ENCODE measurements at regions not wholly inside any gene's neighbourhood (a gene's known extent, or its start where the extent isn't known, plus 50 kb on each side); places are given as distances from the start of the nearest gene placed in this dataset.

- no peaks in the 10 kb centered on the region for H3K4me1 ChIP-seq (ENCODE audit: control insufficient read depth in 2 of 3, insufficient read depth in 2 of 3, low read depth in 1 of 3, low read length in 3 of 3)
- H3K27me3 ChIP-seq (ENCODE audit: control insufficient read depth, insufficient read depth, low read length), result no peaks in the 10 kb centered on the region
- no peak overlapping the region for H3K9ac ChIP-seq (ENCODE audit: low read length in 3 of 3)
- H3K4me3 ChIP-seq (ENCODE audit: low read length in 3 of 3), result no peak overlapping the region
- no peak for TF ChIP-seq CTCF (IDR thresholded peaks at IDR 0.05; ENCODE audit: borderline replicate concordance, extremely low read depth, insufficient read depth)
- no peak overlapping the region for H3K27ac ChIP-seq (ENCODE audit: low read depth in 2 of 2, low read length in 2 of 2)
- intact Hi-C loops (cut with DNase I), result no loop called here
- no peak for DNase-seq
- no peaks in the 10 kb centered on the region for H3K36me3 ChIP-seq (ENCODE audit: control insufficient read depth in 2 of 3, insufficient read depth in 3 of 3, low read length in 3 of 3)
- no peak for FAIRE-seq
- no peaks in the 10 kb centered on the region for H3K9me3 ChIP-seq (ENCODE audit: control insufficient read depth in 2 of 3, insufficient read depth in 1 of 3, low read length in 3 of 3)
These were observed 1027.3 kb downstream of the KCNT2 start for GRCh38 chr1:195580988-195581387.

GRCh38 chr1:195577748-195578147, 1030.5 kb downstream of the KCNT2 start:
- H3K4me1 ChIP-seq (ENCODE audit: control insufficient read depth in 2 of 3, insufficient read depth in 2 of 3, low read depth in 1 of 3, low read length in 3 of 3), result no peaks in the 10 kb centered on the region
- no peaks in the 10 kb centered on the region for H3K36me3 ChIP-seq (ENCODE audit: control insufficient read depth in 2 of 3, insufficient read depth in 3 of 3, low read length in 3 of 3)
- no peaks in the 10 kb centered on the region for H3K9me3 ChIP-seq (ENCODE audit: control insufficient read depth in 2 of 3, insufficient read depth in 1 of 3, low read length in 3 of 3)
- TF ChIP-seq CTCF (IDR thresholded peaks at IDR 0.05; ENCODE audit: borderline replicate concordance, extremely low read depth, insufficient read depth), result no peak
- DNase-seq (no peak), FAIRE-seq (no peak)
- H3K4me3 ChIP-seq (ENCODE audit: low read length in 3 of 3), result no peak overlapping the region
- no peak overlapping the region for H3K9ac ChIP-seq (ENCODE audit: low read length in 3 of 3)
- no peaks in the 10 kb centered on the region for H3K27me3 ChIP-seq (ENCODE audit: control insufficient read depth, insufficient read depth, low read length)
- no peak overlapping the region for H3K27ac ChIP-seq (ENCODE audit: low read depth in 2 of 2, low read length in 2 of 2)
- intact Hi-C loops (cut with DNase I), result no loop called here

GRCh38 chr1:195576641-195577040, 1031.6 kb downstream of the KCNT2 start:
- intact Hi-C loops (cut with DNase I), result no loop called here
- no peak for FAIRE-seq

More at GRCh38 chr1:195576641-195577040, 1031.6 kb downstream of the KCNT2 start:
- no peaks in the 10 kb centered on the region for H3K4me1 ChIP-seq (ENCODE audit: control insufficient read depth in 2 of 3, insufficient read depth in 2 of 3, low read depth in 1 of 3, low read length in 3 of 3)
- no peaks in the 10 kb centered on the region for H3K36me3 ChIP-seq (ENCODE audit: control insufficient read depth in 2 of 3, insufficient read depth in 3 of 3, low read length in 3 of 3)
- no peak overlapping the region for H3K9ac ChIP-seq (ENCODE audit: low read length in 3 of 3)
- H3K27ac ChIP-seq (ENCODE audit: low read depth in 2 of 2, low read length in 2 of 2), result no peak overlapping the region
- TF ChIP-seq CTCF (IDR thresholded peaks at IDR 0.05; ENCODE audit: borderline replicate concordance, extremely low read depth, insufficient read depth), result no peak
- no peak for DNase-seq
- H3K27me3 ChIP-seq (ENCODE audit: control insufficient read depth, insufficient read depth, low read length), result no peaks in the 10 kb centered on the region
- H3K9me3 ChIP-seq (ENCODE audit: control insufficient read depth in 2 of 3, insufficient read depth in 1 of 3, low read length in 3 of 3), result no peaks in the 10 kb centered on the region
- no peak overlapping the region for H3K4me3 ChIP-seq (ENCODE audit: low read length in 3 of 3)

All from kidney (tissue), 13 donors.